Renal cortical epithelial cell (primary cell): ENCODE measurements at regions not wholly inside any gene's neighbourhood (a gene's known extent, or its start where the extent isn't known, plus 50 kb on each side); places are given as distances from the start of the nearest gene placed in this dataset.

Experiments
- DNase-seq: peaks from one replicate; pipeline ENCODE4 v3.0.0-alpha.2; 2011; ENCODE audit warnings: low read depth

GRCh38 chr16:6672507-6672906, 660.1 kb upstream of the RBFOX1 start:
- DNase-seq = no peak

- no peak for DNase-seq
These were observed 665.3 kb upstream of the RBFOX1 start for GRCh38 chr16:6667393-6667792.

- no peak for DNase-seq
These were observed 667.5 kb upstream of the RBFOX1 start for GRCh38 chr16:6665126-6665525.

GRCh38 chr16:6663668-6664067, 669.0 kb upstream of the RBFOX1 start:
- DNase-seq = no peak

GRCh38 chr16:6656760-6657159, 675.9 kb upstream of the RBFOX1 start:
- DNase-seq = no peak

GRCh38 chr16:6646891-6647290, 685.8 kb upstream of the RBFOX1 start:
- no peak for DNase-seq

- no peak for DNase-seq
These were observed 686.7 kb upstream of the RBFOX1 start for GRCh38 chr16:6645768-6646568.

- DNase-seq = no peak
These were observed 687.7 kb upstream of the RBFOX1 start for GRCh38 chr16:6644916-6645315.

GRCh38 chr16:6643080-6643686, 689.5 kb upstream of the RBFOX1 start:
- peak; percentile 50 for DNase-seq

- no peak for DNase-seq
These were observed 690.4 kb upstream of the RBFOX1 start for GRCh38 chr16:6642271-6642670.

GRCh38 chr16:6641091-6641490, 691.6 kb upstream of the RBFOX1 start:
- DNase-seq = no peak

GRCh38 chr16:6636457-6636856, 696.2 kb upstream of the RBFOX1 start:
- no peak for DNase-seq

GRCh38 chr16:6634151-6634550, 698.5 kb upstream of the RBFOX1 start:
- DNase-seq = no peak

GRCh38 chr16:6633456-6633855, 699.2 kb upstream of the RBFOX1 start:
- no peak for DNase-seq

- DNase-seq = no peak
These were observed 703.5 kb upstream of the RBFOX1 start for GRCh38 chr16:6629110-6629509.

- DNase-seq = no peak
These were observed 707.0 kb upstream of the RBFOX1 start for GRCh38 chr16:6625606-6626005.

- no peak for DNase-seq
These were observed 713.8 kb upstream of the RBFOX1 start for GRCh38 chr16:6618874-6619273.

- no peak for DNase-seq
These were observed 715.9 kb upstream of the RBFOX1 start for GRCh38 chr16:6616746-6617145.

- no peak for DNase-seq
These were observed 717.0 kb upstream of the RBFOX1 start for GRCh38 chr16:6615636-6616035.

GRCh38 chr16:6611535-6611934, 721.1 kb upstream of the RBFOX1 start:
- DNase-seq = no peak

- DNase-seq = no peak
These were observed 727.2 kb upstream of the RBFOX1 start for GRCh38 chr16:6605490-6605889.

GRCh38 chr16:6603780-6604325, 728.8 kb upstream of the RBFOX1 start:
- no peak for DNase-seq

- DNase-seq = no peak
These were observed 730.2 kb upstream of the RBFOX1 start for GRCh38 chr16:6602405-6602804.
